PC-3 (cell line): ENCODE measurements at regions not wholly inside any gene's neighbourhood (a gene's known extent, or its start where the extent isn't known, plus 50 kb on each side); places are given as distances from the start of the nearest gene placed in this dataset.

ENCODE experiments used
- CTCF ChIP-seq: fragments of 300-600 bp; sonication (generic); conservative IDR thresholded peaks from 2 replicates; pipeline ENCODE4 v1.5.1; 2017; ENCODE audit warnings: antibody characterized with exemption, low read depth, mild to moderate bottlenecking, low read length
- EZH2 ChIP-seq: fragments of 300-600 bp; sonication (generic); IDR thresholded peaks from one replicate; pipeline ENCODE4 v1.6.1; 2017; ENCODE audit warnings: antibody characterized with exemption, mild to moderate bottlenecking, low read length; ENCODE audit not compliant: unreplicated experiment

- TF ChIP-seq EZH2 (no peak), CTCF (no peak)
Observed at GRCh38 chr21:20721151-20721550, 277.1 kb upstream of the NCAM2 start.
